CD4-positive, alpha-beta T cell treated with Interleukin-1 beta for 1 hour (primary cell): ENCODE measurements at regions not wholly inside any gene's neighbourhood (a gene's known extent, or its start where the extent isn't known, plus 50 kb on each side); places are given as distances from the start of the nearest gene placed in this dataset.
"Not testable (repeated sequence)": the region's sequence is repeated elsewhere in the genome, so short reads cannot be mapped to it uniquely, and the experiment has no call there.

Source experiments
- DNase-seq, 2 donors: peaks; one replicate each; pipeline ENCODE4 v3.0.0-alpha.2; 2020 to 2022

DNA sequence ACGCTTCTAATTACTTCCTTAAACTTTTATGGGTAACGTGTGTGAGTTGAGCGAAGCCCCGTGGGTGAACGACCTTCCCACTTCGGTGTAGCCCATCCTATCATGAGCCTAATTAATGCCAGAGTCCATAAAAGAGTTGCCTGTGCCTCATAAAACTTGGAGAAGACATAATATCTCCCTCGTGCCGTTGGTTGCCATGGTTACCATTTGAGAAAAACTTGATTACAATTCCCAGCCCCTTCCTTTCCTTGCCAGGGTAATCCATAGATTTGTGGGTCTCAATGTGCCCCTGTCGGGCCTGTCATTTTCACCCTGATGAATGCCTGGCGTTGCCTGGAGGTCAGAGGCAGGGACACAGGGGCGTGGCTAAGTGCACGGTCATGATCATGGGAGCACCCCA, 127.1 kb downstream of the GLRX3 start:
- DNase-seq, result no peak

DNA sequence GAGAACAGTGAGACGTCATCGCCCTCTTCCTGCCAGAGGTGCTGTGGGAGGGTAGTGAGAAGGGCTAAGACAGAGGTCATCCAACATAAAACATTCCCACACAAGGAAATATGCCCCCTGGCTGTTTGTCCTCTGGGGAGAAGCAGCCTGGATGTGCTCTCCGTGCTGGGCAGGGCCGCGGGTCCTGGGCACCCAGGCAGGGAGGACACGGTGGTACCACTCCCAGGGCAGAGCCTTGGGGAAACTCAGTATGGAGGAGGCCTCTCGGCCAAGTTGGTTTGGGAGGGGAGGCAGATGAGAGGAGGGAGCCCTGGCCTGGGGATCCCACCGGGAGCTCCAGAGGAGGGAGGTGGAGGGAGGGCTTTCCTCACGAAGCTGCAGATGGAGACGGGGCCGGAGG, 129.4 kb downstream of the GLRX3 start:
- no peak for DNase-seq

DNA sequence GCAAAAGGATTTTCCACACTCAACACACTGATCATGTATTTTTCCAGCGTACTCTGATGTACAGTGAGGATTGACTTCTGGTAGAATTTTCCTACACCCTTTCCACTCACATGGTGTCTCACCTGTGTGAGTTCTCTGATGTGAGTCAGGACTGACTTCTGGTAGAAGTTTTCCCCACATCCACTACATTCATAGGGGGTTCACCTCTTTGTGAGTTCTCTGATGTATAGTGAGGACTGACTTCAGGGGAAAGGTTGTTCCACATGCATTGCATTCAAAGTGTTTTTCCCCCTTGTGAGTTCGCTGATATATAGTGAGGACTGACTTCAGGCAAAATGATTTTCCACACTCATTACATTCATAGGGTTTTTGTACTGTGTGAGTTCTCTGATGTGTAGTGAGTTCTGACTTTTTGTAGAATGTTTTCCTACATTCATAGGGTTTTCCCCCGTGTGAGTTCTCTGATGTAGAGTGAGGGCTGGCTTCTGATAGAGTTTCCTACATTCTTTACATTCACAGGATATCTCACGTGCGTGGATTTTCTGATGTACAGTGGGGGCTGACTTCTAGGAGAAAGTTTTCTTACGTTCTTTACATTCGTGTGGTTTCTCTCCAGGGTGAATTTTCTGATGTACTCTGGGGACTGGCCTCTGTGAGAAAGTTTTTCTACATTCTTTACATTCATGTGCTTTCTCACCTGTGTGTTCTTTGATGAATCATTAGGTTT, 146.5 kb downstream of the GLRX3 start:
- DNase-seq, result no peak

DNA sequence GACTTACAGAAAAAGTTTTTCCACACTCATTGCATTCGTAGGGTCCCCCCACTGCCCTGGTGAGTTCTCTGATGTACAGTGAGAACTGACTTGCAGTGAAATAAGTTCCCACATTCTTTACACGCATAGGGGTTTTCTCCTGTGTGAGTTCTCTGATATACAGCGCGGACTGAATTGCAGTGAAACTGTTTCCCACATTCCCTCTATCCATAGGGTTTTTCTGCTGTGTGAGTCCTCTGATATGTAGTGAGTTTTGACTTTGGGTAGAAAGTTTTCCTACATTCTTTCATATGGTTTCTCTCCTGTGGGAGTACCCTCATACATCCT, 147.0 kb downstream of the GLRX3 start:
- no peak for DNase-seq

DNA sequence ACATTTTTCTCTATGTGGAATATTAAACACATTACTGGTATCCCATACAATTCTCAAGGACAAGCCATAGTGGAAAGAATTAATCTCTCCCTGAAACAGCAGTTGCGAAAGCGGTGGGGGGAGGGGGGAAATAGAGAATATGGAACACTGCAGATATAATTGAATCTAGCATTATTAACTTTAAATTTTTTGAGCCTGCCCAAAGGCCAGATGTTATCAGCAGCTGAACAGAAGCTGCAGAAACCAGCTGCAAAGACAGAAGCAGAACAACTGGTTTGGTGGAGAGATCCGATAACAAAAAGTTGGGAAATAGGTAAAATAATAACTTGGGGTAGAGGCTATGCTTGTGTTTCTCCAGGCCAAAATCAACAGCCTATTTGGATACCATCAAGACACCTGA, 159.6 kb downstream of the GLRX3 start:
- DNase-seq, result not testable (repeated sequence)

DNA sequence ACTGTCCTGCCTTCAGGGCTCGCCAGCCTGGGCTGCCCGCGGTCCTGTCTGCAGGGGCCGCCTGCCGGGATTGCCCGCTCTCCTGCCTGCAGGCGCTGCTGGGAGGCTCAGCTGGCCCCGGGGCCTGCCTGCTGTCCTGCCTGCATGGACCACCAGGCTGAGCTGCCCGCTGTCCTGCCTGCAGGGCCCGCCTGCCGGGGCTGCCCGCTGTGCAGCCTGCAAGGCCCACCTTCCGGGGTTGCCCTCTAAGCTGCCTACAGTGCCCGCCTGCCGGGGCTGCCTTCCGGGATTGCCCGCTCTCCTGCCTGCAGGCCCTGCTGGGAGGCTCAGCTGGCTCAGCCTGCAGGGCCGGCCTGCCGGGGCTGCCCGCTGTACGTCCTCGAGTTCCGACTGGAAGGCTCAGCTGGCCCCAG, 164.4 kb downstream of the GLRX3 start:
- DNase-seq, result peak in 1 of 2 donors; percentile 48

DNA sequence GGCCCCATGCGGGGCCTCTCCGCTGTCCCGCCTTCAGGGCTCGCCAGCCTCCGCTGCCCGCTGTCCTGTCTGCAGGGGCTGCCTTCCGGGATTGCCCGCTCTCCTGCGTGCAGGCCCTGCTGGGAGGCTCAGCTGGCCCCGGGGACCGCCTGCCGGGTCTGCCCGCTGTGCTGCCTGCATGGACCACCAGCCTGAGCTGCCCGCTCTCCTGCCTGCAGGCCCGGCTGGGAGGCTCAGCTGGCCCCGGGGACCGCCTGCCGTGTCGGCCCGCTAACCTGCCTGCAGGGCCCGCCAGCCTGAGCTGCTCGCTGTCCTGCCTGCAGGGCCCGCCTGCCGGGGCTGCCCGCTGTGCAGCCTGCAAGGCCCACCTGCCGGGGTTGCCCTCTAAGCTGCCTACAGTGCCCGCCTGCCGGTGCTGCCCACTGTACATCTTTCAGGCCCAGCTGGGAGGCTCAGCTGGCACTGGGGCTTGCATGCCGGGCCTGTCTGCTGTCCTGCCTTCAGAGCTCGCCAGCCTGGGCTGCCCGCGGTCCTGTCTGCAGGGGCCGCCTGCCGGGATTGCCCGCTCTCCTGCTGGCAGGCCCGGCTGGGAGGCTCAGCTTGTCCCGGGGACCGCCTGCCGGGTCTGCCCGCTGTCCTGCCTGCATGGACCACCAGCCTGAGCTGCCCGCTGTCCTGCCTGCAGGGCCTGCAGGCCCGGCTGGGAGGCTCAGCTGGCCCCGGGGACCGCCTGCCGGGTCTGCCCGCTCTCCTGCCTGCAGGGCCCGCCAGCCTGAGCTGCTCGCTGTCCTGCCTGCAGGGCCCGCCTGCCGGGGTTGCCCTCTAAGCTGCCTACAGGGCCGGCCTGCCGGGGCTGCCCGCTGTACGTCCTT, 165.1 kb downstream of the GLRX3 start:
- DNase-seq, result peak; percentile 25 to 49

DNA sequence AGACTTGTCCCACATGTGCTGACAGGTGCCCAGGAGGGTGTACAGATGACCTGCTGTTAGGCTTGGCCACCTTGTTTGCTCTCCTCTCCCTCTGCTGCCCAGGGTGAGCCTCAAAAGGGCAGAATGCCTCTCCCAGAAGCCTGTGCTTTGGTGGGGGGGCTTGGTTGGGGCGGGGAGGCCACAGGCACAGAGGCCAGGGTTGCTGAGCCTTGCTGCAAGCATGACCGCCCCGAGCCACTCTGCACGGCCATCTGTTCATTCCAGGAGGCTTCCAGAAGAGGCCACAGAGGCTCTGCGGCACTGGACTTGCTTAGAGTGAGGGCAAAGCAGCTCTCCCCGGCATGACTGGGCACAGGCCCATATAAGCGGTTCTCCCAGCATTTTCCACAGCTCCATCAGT, 190.8 kb downstream of the GLRX3 start:
- no peak for DNase-seq

DNA sequence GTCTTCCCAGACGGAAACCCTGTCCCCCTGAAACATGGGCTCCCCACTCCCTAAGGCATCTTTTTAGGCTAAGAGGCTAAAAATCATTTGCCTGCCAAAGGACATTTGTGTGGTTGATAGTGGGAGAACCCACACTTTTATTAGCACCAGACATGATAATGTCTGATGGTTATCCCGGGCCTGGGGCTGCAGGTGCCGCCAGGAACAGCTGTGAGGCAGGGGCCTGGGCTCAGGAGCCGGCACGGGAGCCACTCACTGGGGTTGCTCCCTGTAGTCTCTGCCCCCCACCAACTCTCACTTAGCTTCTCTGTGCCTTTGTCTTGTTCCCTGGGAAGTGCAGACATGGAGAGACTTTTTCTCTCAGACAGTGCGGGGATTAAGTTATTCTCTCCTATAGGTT, 193.6 kb downstream of the GLRX3 start:
- no peak for DNase-seq

DNA sequence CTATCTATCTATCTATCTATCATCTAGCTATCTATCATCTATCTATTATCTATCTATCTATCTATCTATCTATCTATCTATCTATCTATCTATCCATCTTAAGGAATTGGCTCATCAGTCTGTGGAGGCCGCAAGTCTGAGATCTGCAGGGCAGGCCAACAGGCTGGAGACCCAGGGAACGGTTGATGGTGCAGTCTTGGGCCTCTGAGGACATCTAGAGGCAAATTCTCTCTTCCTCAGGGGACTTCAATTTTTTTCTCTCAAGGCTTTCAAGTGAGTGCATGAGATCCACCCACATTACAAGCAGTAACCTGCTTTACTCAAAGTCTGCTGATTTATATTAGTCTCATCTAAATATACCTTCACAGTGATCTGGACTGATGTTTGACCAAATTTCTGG, 197.0 kb downstream of the GLRX3 start:
- no peak for DNase-seq

DNA sequence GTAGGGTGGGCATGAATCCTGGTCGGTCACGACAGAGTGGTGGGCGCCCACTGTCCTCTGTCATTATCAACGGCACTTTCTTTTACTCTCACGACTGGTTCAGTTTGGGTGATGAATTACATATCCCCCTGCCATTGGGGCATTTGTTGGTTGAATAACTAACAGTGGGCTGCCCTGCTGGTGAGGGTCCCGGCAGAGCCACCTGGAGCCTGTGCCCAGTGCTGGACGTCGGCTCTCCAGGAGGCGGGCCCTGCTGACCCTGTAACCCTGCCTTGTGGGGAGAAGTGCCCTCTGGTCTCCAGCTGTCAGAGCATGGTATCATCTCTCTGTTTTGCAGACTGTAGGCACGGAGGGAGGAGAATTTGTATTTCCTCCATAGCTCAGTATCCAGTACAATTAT, 199.1 kb downstream of the GLRX3 start:
- DNase-seq, result no peak

DNA sequence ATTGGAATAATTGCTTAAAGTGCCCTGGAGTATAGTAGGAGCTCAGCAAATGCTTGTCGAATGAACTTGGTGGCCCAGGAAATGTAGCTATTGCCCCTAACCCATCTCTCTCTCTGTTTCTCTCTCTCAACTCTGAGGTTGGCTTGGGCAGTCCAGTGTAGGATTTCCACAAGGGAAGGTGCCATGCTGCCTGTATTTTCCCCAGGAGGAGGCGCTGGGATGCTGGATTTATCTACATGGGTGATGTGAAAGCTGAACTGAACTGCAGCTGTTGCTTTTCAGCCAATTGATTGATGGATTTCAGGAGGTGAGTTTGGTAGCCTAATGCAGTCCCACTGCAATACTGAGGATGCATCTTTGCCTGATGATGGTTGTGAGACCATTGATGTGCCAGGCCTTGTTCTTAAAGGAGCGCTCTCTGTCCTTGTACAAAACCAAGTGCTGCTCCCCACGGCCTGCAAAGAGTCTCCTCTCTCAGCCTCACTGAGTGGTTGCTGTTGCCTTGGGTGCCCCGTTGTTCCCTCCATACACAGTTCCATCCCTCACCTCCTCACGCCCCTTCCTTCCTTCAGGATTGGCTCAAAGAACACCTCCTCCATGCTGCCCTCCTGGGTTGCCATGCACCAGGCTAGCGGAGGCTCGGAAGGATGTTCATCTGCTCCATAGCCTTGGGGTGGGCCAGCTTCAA, 200.6 kb downstream of the GLRX3 start:
- no peak for DNase-seq

DNA sequence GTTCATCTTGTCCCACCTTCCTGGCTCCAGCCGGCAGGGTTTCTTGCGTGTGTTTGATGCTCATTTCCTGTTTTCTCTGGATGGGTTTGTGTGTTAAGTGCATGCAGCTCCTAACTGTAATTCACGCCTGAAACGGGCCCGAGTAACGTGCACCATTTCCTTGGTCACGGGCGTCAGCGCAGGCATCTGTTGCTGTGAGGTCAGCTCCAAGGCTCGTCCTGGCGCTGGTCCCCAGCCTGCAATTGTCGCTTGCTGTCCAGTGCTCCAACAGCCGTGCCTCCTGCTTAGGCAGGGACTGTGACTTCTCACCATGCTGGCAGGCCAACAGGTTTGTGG, 201.1 kb downstream of the GLRX3 start:
- no peak for DNase-seq

DNA sequence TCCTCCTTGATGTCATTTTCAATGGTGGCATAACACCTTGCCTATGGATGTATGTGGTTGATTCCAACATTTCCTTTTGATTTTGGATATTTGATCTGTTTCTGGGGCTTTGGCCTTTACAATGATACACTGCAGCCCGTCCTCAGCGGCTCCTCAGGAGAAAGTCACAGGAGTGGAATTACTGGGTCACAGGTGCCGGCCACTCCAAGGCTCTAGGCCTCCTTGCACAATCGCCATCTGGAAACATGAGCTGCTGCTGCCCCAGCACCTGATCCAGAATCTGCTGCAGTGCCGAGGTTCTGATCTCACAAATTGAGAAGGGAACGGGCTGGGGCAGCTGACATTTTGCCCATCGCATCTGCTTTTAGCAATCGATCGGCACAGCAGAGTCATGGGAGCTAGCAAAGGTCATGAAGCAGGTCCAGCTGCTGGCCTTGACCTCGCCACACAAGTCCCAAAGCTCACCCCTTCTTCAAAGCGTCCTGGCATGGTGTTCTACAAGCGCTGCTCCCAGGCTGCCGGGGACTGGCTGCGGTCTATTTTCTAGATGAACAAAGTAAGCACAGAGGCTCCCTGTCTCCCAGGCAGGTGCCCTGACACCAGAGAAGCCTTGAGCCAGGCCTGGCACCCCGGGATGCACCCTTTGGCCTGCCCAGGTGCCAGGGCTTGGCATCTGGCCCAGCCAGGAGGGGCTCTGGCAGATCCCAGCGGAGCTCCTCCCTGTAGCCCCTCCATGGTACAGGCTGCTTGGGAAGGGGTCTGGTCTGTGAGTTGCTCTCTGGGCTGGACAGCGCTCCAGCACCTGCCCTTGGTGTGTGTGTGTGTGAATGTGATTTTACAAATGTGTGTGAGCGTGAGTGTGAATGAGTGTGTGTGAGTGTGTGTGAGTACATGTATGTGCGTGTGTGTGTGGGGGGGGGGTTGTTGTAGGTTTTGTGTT, 201.8 kb downstream of the GLRX3 start:
- DNase-seq, result no peak

DNA sequence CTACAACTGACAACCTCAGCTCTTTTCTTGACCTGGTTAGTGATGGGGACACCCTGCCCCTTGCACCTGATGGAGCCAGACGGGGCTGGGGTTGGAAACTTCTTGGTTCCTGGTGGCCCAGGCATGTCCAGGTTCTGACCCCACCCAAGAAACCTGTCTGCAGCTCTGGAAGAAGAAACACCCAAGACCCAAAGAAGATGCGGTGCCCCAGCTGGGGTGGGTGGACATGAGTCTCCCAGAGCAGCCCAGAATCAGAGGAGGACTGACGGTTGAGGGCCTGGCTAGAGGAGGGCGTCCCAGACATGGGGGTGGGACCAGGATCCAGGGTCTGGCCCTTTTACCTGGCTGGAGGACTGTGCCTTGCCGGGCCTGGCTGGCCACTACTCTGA, 202.4 kb downstream of the GLRX3 start:
- no peak for DNase-seq

DNA sequence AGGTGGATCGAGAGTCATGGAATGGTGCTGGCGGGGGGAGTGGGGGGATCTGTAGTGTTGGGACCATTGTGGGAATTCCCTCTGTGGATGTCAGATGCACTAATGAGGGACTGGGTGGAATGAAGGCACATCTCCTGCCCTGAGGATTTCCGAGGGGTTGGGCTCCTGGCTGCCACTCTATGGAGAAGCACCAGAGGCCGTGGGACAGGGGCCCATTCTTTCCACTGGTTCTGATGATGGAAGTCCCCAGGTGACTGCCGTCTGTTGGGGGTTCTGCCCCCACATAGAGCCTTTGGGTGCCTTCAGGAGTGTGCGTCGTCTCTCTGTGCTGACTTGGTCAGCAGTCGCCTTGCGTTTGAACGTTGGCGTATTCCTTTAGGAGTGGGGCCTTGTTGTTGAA, 202.9 kb downstream of the GLRX3 start:
- no peak for DNase-seq

DNA sequence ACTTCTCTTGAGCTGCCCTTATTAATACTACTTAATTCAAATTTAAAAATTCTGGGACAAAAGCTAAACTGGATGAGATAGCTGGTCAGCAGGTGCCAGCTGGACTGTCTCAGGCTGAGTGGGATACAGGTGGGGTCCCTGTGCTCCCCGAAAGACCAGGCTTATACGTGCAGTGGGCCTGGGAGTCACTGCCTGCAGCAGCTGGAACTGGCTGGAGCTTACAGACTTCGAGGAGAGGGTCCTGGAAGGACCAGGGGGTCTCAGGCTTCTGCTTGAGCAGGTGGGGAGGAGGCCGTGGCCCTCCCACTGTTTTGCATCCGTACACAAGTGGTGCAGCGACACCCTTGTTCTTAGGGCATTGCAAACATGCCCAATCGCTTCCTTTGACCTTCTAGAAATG, 203.7 kb downstream of the GLRX3 start:
- no peak for DNase-seq

DNA sequence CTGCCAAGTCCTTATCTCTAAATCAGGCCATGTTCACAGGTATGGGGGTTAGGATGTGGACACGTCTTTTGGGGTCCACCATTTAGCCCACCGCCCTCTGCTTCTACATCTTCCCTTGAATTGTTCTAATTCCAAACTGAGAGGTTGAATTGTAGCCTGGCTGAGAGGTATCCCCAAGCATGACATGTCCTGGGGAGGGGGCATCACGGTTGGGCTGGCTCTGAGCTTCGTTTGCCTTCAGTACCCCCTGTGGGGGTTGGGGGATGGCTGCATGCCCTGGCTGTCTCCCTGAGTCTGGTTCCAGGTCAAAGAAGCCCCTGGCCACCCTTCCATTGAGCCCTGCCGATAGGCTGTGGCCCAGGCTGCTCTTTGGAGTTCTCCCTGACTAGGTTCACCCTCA, 204.6 kb downstream of the GLRX3 start:
- no peak for DNase-seq

DNA sequence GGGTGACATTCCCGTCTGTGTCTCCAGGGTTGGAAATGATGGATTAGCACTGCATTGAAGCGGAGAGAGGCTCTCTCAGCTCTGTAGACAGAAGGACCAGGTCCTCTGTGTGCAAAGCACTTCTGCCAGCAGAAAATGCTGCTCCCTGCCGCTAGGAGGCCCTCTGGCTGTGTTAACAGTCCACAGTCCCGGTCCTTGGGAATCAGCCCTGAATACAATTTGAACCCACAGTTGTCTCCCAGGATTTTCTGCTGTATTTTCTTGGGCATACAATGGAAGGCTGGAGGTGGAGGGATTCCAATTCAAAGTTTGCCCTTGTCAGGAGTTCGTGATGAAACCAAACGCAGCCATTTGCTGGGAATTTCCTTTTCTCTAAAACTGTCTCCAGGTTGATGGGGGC, 205.2 kb downstream of the GLRX3 start:
- no peak for DNase-seq

DNA sequence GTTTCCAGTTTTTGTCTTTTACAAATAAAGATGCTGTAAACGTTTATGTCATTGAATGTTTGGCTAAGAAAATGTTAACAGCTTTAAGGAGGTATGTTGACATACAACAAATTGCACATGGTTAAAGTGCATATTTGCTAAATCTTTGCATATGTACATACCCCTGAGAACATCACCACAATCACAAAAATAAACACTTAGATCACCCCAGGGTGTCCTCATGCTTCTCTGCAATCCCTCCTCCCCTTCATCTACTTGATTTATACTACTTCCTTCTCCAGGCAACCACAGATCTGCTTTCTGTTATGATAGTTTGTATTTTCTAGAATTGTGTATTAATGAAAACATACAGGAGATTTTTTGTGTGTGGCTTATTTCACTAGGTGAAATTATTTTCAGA, 209.5 kb downstream of the GLRX3 start:
- DNase-seq, result no peak

DNA sequence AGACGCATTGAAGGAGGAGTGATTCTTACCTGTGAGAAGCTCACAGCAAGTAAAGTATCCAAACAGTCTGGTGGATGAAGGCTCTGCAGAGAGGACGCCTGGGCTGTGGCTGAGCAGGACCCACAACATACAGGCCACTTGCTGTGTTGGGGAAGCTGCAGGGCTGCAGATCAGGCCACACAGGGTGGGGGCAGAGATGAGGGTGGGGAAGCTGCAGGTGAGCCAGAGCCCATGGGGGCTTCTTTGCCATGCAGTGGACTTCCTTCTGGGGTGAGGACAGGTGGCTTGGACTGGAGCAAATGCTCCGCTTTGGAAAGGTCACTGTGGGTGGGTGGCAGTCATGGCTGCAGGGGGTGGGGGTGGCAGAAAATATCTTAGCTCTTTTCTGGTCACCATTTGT, 214.8 kb downstream of the GLRX3 start:
- no peak for DNase-seq

DNA sequence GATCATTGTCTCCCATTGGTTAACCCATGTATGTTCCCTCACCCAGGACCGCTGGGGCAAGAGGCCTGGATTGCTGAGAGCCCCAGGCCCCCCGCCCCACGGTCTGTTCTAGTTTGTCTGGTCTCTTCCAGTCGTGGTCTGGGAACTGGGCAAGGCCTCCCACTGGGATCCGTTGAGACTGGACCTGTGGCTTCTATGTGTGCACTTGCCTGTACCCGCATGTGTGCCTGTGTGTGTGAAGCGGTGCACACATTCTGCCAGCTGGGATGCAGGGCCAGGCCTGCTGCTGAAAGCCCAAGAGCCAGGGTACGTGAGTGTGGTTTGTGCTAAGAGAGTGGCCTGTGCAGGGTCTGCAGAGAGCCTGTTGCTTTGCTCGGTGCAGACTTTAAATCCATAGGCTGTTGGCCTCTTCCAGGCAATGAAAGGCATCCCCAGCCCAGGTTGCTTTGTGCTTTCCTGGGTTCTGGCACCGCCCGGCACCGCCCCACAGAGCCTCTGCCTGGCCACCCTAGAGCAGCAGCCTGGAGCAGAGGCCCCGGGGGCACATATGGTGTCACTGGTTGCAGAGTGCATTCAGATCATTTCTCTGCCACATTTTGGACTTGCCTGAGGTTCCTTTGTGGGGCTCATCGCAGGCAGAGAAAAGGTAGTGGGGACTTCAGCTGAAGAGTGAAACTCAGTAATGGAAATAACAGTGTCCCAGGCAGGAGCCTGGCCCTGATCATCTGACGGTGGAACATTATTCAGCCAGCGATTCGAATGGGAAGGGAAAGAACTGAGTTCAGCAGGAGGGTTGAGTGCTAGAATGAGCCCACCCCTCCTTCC, 215.5 kb downstream of the GLRX3 start:
- no peak for DNase-seq
